ENCODE measurements at regions not wholly inside any gene's neighbourhood (a gene's known extent, or its start where the extent isn't known, plus 50 kb on each side); places are given as distances from the start of the nearest gene placed in this dataset.

- TF ChIP-seq NFYB (CRISPR knock-in tag; conservative IDR thresholded peaks at IDR 0.05; ENCODE audit: low read depth): no peak
Observed at GRCh38 chr1:96996001-96996400, 274.4 kb downstream of the PTBP2 start (continued).

GRCh38 chr1:96997717-96998116 lies 276.1 kb downstream of the PTBP2 start:
- ChIA-PET CTCF (no interaction called here), POLR2A (no interaction called here)
- TF ChIP-seq ZNF121 (CRISPR knock-in tag; IDR thresholded peaks at IDR 0.05) (no peak), GABPB1 (CRISPR knock-in tag; IDR thresholded peaks at IDR 0.05) (no peak), SP1 (CRISPR knock-in tag; conservative IDR thresholded peaks at IDR 0.05) (no peak), ZNF232 (CRISPR knock-in tag; IDR thresholded peaks at IDR 0.05) (no peak), ATF6 (CRISPR knock-in tag; IDR thresholded peaks at IDR 0.05) (no peak), ZNF219 (CRISPR knock-in tag; IDR thresholded peaks at IDR 0.05; ENCODE audit: borderline replicate concordance) (no peak), STAT6 (CRISPR knock-in tag; conservative IDR thresholded peaks at IDR 0.05; ENCODE audit: low read depth) (no peak), ZNF416 (CRISPR knock-in tag; IDR thresholded peaks at IDR 0.05) (no peak), ATF1 (CRISPR knock-in tag; IDR thresholded peaks at IDR 0.05) (no peak), TEAD1 (CRISPR knock-in tag; IDR thresholded peaks at IDR 0.05) (no peak), SMAD4 (CRISPR knock-in tag; IDR thresholded peaks at IDR 0.05) (no peak), ZNF423 (CRISPR knock-in tag; IDR thresholded peaks at IDR 0.05) (no peak), E2F4 (CRISPR knock-in tag; IDR thresholded peaks at IDR 0.05; ENCODE audit: borderline replicate concordance, low read depth) (no peak), HMGA2 (CRISPR knock-in tag; IDR thresholded peaks at IDR 0.05) (no peak), NFYB (CRISPR knock-in tag; conservative IDR thresholded peaks at IDR 0.05; ENCODE audit: low read depth) (no peak), CREM (CRISPR knock-in tag; IDR thresholded peaks at IDR 0.05) (no peak), SMAD3 (CRISPR knock-in tag; IDR thresholded peaks at IDR 0.05; ENCODE audit: borderline replicate concordance) (no peak), USF1 (CRISPR knock-in tag; IDR thresholded peaks at IDR 0.05) (no peak), PRRX2 (CRISPR knock-in tag; IDR thresholded peaks at IDR 0.05) (no peak), ZSCAN18 (CRISPR knock-in tag; IDR thresholded peaks at IDR 0.05) (no peak)
- no peaks in the 10 kb centered on the region for H3K36me3 Mint-ChIP-seq
- H3K27ac Mint-ChIP-seq: no peak overlapping the region
- no peaks in the 10 kb centered on the region for H3K4me1 Mint-ChIP-seq
- ATAC-seq (no peak), DNase-seq (ENCODE audit: low spot score) (no peak)
- no peaks in the 10 kb centered on the region for H3K9me3 Mint-ChIP-seq
- no peak overlapping the region for H3K4me3 Mint-ChIP-seq
- no peaks in the 10 kb centered on the region for H3K27me3 Mint-ChIP-seq (ENCODE audit: low read depth)

Measured in WTC11 (cell line).